Cerebellar cortex (tissue), 1 donor: ENCODE measurements at regions not wholly inside any gene's neighbourhood (a gene's known extent, or its start where the extent isn't known, plus 50 kb on each side); places are given as distances from the start of the nearest gene placed in this dataset.
"Not testable (repeated sequence)": the region's sequence is repeated elsewhere in the genome, so short reads cannot be mapped to it uniquely, and the experiment has no call there.

Source experiments
- DNase-seq: peaks from one replicate; pipeline ENCODE4 v3.0.0-alpha.2; 2015; ENCODE audit warnings: low spot score

DNA sequence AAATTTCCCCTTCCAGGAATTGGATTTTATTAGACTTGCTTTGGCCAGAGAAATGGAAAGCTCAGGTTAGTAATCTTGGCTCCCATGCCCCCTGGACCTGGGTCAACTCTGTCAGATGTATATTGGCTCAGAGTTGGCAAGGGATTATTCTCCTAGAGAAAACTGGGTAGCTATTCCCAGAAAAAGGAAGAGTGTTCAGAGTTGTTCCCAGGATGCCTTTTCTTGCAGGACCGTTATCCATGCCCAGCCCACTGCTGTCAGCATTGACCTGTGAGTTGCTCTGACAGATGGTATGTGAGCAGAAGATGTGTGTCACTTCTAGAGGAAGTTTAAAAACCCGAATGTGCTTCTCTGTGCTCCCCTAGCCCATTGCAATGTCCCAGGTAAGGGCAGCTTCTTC, 509.9 kb upstream of the ZFP42 start:
- DNase-seq: peak; percentile 90

DNA sequence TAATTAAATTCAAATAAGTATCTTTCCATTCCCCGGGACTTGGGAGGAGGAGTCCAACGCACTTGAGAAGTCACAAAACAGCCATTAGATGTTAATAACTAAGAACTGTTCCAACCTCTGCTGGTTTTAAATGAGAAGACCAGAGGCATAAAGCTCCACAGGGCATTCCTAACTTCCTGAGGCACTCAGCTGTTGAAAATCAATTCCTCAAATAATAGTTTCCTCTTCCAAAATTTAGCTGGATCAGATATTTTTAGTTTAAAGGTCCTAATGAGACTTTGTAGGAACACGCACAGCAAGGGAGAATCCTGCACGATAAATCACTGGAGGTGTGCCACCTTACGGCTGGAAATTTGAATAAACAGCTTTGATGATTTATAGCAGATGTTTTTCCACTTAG, 504.3 kb upstream of the ZFP42 start:
- no peak for DNase-seq

DNA sequence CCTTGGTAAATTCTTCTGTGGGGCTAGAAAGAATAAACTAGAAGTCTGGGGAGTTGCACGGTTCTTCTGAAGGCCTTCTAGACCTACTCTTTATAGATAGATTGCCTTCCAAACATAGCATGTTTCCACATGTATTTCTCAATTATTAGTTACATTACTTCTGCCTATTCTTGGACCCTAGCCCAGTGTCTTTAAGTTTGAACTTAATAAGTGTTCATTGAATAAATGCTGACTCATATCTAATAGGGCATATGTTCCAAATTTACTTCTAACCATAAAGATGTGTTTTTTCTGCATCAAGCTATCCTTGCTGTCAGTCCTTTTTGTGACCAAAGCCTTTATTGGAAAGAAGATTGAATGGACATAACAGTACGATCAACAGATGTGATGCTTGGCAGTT, 503.6 kb upstream of the ZFP42 start:
- no peak for DNase-seq

DNA sequence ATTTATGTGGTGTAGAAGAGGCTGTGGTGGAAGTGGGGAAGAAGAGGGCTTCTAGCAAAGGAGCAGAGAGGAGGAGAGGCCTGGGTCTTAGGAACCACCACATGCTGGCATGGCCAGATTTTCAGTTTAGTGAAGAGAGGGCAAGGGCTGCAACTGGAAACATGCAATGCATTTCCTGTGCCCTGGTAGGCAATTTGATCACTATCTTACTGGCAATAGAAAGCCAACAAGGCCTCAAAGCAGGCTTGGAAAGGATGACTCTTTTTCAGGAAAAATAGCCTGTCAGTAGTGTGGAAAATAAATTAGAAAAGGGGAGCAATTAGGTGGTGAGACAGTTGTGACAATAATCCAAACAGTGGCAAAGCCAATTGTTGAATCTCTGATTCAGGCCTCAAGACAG, 501.9 kb upstream of the ZFP42 start:
- no peak for DNase-seq

DNA sequence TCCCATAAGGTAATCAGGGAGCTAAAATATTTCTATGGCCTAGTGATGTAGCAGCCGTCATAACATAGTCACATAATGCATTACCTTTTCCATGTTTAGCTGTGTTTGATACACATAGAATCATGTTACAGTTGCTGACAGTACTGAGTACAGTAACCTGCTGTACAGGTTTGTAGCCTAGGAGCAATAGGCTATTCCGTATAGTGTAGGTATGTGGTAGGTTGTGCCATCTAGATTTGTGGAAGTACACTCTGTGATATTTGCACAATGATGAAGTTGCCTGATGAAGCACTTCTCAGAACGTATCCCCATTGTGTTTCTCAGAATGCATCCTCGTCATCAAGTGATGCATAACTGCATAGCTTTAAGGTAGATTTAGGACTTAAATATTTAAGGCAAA, 495.6 kb upstream of the ZFP42 start:
- no peak for DNase-seq

DNA sequence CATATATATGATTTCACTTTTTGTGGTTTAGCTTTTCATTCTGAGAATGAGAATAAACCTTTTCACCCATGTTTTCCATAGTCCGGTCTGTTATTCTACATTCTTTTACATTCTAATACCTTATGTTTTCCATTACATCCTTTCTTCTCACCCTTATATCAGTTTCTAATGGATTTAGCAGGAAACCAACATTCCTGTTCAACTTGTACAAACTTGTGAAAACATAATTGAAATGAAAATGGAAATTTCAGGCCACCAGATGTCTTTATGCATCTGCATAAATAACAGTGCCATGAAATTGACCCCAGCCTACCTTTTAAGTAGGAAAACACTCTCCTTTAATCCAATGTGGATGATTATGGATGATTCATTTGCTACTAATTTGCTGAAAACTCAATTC, 494.8 kb upstream of the ZFP42 start:
- DNase-seq: no peak

DNA sequence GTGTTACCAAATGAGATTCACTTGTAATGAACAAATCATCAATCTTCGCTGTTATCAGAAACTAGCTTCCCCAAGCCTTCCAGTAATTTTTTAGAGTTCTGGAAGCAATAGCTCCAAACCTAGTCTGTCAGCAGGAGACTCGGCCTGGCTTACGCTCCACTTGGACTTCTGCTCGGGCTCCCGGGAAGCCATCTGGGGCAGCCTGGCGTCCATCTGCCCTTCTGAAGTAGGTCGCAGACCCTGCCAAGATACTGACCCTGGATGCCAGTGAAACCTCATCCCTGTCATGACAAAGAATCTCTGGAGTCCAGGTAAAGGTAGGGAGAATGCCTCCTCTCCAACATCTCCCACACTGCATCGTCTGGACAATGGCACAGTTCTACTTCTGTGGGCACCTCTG, 493.8 kb upstream of the ZFP42 start:
- DNase-seq: peak; percentile 95

DNA sequence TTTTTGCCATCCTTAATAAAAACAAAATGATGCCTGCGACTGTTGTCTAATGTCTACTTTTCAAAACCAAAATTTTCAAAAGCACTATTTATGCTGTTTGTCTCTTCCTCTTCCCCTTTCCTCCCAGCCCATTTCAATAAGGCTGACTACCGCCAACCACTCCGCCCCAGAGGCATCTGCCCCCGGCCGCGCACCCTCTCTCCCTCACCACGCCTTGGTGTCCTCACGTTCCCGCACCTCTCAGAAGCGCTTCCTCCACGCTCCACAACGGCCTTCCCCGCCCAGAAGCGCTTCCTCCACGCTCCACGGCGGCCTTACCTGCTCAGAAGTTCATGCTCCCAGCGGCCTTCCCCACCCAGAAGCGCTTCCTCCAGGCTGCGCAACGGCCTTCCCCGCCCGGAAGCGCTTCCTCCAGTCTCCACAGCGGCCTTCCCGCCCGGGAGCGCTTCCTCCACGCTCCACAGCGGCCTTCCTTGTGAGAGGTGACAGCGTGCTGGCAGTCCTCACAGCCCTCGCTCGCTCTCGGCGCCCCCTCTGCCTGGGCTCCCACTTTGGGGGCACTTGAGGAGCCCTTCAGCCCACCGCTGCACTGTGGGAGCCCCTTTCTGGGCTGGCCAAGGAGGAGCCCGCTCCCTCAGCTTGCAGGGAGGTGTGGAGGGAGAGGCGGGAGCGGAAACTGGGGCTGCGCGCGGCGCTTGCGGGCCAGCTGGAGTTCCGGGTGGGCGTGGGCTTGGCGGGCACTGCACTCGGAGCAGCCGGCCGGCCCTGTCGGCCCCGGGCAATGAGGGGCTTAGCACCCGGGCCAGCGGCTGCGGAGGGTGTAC, 490.4 kb upstream of the ZFP42 start:
- DNase-seq: no peak

DNA sequence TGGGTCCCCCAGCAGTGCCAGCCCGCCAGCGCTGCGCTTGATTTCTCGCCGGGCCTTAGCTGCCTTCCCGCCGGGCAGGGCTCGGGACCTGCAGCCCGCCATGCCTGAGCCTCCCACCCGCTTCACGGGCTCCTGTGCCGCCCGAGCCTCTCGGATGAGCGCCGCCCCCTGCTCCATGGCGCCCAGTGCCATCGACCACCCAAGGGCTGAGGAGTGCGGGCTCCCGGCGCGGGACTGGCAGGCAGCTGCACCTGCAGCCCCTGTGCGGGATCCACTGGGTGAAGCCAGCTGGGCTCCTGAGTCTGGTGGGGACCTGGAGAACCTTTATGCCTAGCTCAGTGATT, 489.8 kb upstream of the ZFP42 start:
- DNase-seq: not testable (repeated sequence)

DNA sequence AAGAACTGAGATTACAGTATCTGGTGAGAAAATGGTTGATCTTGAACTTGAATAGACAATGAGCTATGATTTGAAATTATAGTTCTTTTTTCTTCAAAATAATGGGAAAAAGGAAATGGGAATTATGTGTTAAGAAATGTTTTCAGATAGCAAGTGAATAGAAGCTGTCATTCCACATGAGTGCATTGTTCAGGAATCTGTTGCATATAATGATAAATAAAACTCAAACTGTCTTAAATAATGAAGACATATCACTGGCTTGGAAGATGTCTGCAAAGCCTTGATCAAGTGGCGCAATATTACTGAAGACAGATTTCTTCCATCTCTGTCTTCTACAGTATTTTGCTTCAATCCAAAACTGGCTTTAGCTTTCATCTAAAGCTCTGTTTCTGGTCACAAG, 479.3 kb upstream of the ZFP42 start:
- DNase-seq: no peak

DNA sequence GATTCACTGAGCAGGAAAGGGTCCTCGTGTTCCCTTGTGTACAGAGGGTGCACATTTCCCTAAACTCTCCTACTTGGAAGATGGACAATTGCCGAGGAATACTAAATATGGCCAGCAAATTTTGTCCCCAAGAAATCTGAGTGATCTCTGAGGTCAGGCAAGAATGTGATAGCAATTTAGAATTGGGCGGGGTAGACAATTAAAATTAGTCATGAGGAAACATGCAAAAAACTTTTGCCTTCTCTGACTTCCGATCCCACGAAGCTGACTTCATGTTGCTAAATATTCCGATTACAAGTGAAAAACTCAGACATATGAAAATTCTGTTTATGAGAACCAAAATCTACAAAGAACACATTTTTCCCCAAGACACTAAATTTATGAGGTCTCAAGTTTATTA, 453.9 kb upstream of the ZFP42 start:
- DNase-seq: no peak

DNA sequence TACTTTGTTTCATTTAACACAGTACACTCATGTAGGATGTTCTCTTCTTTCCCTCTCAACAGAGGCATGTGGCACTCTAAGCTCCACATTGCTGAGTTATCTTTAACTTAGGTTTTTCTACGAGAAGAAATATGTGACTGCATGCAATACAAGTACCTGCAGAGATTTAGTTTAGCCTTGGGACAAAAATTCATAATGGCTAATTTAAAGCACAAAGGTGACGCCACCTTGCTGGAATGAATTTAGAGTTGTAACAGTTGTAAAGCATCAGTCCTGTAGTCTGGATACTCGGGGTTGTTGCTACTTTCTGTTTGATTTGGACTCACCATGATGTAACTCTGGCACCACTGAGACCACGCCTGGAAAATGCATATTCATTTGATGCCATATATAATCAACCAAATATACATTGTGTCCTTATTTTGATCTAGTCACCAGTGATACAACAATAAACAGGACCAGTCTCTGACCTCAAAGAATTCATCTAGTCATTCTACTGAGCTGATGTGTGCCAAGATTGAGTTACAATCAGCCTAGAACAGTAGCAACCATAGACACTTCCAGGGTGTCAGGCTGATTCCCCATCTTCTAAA, 451.0 kb upstream of the ZFP42 start:
- no peak for DNase-seq

DNA sequence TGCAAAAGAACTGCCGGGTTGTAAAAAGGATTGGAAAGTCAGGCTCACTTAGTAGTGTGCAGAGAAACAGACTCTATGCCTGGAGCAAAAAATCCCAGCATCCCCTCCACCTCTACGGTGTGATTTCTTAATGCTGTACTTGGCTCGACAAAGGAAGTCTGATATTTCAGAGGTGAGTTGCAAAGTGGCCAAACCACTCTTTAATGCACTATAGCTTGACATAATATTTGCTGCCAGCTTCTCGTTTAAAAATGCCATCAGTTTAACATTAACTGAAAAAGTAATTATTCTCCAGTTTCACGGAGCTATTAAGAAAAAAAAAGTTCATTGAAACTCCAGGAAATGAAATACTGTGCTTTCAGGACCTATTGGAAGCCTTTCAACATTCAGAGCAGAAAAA, 448.3 kb upstream of the ZFP42 start:
- no peak for DNase-seq

DNA sequence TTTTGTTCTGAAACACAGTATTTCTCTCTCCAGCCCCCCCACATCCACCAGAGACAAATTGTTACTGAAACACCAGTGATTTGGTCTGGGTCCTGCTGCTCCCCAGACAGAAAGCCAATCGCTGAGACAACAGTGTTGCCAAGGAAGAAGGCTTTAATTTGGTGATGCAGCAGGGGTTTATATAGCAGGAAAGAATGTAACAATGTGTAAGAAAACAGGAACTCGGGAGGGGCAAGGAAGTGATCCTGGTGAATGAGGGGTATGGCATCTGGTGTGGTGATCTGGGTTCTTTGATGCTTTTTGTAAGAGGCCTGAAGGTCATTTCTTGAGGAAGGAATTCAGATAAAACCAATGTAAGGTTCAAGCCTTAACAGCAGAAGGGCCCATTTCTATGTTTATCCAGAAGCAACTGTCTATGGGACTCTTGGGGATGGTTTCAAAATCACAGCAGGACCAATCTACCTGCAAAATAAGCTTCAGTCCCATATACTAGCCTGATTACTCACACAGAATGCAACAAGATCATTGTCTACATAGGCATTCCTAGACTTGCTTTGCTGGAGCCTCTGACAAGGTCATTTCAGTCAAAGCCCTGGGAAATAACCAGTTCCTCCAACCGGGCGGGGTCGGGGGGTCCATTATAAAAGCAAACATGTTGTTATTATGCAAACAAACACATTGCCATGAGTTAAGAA, 445.2 kb upstream of the ZFP42 start:
- DNase-seq: no peak

DNA sequence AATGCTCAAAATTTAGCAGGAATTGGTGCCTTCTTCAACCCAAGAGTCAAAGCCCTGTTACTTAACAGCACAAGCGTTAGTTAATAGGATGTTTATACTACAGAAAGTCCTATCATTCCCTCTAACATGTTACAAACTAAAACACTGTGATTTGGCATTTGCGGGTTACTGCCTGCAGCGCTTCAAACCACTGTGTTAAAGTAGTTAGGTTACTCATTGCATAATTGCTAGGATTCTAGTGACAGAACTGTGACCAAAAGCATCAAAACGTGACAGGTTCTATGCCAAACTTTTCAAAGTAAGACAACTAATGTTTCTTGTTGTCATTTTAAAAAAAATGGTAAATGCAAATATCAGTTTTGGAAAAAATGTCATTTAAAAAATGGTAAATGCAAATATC, 442.8 kb upstream of the ZFP42 start:
- no peak for DNase-seq

DNA sequence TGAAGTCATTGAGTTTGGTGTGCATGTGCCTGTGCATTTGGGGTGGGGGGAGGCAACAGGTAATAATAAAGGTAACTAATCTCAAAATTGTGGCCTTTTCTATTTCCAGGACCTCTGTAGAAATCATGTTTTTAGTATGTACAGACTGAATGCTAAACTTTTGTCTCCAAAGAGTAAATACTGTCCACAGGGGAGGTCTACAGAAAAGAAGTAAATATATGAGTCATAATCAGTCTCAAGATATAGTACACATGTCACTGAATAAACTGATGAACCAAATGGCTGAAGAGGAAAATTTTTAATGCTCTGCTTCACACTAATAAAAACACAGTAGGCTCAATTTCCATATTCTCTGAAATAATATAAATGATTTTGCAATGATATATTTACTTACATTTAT, 440.4 kb upstream of the ZFP42 start:
- DNase-seq: no peak

DNA sequence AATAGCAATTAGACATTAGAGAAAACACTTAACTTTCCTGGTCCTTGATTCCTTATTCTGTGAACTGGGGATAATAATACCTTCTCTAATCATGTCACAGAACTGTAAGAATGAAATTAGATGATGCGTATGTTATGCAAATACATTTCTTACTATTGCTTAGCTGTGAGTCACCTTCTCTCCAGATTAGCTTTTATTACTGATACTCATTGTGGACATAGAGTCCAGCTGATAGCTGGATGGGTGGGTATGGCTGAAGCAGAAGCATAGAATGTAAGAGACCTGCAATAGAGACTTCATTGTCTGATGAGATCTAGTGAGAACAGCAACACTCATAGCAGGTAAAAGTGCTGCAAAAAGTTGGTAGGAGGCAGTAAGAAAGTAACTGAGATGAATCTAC, 437.2 kb upstream of the ZFP42 start:
- DNase-seq: no peak

DNA sequence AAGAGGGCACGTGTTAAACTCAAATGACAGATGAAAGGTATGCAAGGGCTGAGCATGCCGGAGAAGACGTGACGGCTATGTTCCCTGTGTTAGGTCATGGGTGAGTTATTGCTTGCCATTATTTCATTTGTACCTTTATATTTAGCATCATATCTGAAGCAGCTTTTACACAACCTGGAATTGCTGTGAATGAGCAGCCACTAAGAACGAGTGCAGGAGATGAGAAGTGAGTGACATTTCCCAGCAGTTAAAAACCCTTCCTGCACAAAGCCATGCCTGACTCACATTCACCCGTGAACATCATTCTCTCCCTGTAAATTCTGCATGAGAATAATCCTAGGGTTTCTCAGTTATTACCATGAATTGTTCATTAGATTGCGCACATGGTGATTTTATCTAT, 433.2 kb upstream of the ZFP42 start:
- no peak for DNase-seq

DNA sequence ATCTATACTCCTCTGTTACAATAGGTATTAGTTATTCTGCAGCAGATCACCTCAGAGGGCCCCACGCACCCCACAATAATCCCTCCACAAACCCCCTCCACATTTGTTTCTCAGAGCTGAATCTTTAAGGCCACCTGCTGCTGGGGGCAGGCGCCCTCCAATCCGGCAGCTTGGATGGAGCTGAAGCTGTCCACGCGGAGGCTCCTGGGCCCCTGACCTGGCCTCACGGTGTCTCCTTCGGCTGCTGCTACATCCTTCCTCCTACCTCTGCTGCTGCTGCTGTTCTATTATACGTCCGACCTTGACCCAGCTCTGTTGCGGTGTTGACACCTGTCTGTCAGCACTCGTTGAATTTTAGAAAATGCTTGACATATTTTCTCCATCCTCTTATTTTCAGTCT, 430.2 kb upstream of the ZFP42 start:
- no peak for DNase-seq

DNA sequence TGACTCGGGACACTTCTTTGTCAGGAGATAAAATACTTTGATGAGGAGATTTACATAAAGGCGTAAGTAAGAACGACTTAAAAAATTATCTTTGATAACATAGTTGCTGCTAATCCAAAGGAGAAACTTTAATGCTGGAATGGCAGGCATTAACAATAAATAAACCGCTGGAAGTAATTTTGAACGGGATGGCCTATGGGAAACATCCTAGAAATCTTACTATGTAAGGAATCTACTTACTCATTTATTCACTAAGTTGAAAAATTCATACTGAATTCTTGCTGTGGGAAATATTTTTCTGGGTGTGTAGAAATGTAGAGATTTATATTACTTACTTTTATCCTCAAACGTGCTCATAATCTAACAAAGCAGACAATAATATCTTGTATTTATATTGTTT, 425.7 kb upstream of the ZFP42 start:
- DNase-seq: no peak

DNA sequence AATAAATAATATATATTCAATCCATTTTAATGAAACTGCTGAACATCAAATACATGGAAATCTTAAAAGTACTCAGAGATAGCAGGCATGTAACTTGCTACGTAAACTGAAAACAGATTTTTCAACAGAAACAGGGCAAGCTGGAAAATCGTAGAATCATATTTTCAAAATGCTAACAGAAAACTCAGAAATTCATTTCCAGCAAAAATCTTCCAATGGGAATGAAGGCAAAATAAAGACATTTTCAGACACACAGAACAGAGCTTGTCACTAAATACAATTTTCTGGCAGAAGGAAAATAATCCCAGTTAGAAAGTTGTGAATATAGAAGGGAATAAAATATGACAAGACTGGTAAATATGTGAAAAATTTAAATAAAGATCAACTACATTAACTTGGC, 419.9 kb upstream of the ZFP42 start:
- DNase-seq: no peak

DNA sequence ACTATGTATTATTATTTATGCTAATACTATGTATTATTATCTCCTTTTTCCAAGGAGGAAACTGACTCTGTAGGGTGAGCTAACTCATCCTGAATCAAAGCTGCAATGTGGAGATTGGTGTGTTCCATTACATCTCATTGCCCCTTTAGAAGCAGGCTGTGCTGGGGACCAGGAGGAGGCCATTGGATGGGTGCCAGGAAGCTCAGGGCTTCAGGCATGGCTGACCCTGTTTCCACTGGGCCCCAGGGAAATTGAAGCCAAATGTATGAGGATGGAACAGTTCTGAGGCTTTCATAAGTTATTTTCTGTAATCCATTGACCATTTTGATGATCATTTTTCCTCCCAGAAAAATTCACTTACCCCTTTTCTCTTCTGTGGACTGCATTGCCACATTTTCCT, 418.8 kb upstream of the ZFP42 start:
- peak; percentile 35 for DNase-seq

DNA sequence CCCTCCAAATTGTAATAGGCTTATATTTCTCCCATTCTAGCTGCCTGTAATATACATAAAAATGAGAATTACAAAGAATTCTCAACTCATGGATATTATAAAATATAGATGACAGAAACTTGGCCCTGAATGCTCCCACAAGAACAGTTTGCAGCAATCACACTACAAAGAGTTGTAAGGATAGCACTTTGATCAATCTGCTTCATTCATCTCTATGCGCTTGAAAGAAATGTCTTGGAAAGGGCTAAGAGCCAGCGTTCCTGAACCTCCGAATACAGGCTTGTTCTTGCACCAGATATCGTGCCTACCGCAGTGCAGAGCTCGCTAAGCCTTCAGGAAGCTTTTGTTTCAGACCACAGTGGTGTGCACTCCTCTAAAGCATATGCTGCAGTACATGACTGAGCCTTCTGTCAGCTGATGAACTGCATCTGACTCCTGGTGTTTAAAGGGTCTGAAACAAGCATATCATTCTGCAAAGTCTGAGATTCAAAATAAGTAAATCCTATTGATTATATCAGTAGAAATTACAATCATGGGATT, 417.6 kb upstream of the ZFP42 start:
- no peak for DNase-seq
